Prostate gland (tissue), 2 donors: ENCODE measurements at regions not wholly inside any gene's neighbourhood (a gene's known extent, or its start where the extent isn't known, plus 50 kb on each side); places are given as distances from the start of the nearest gene placed in this dataset.
"Not testable (repeated sequence)": the region's sequence is repeated elsewhere in the genome, so short reads cannot be mapped to it uniquely, and the experiment has no call there.

Experiments
- DNase-seq: peaks from one replicate; pipeline ENCODE4 v3.0.0-alpha.2; 2019; ENCODE audit warnings: low spot score
- H3K27ac ChIP-seq, 2 donors: fragments of 200-600 bp; sonication (generic); 2 replicates each; pipeline ENCODE4 v1.5.1; 2017 to 2019
- H3K27me3 ChIP-seq: fragments of 200-600 bp; sonication (generic); replicated peaks from 2 replicates; pipeline ENCODE4 v1.5.1; 2019; ENCODE audit not compliant: insufficient read depth
- H3K36me3 ChIP-seq, 2 donors: fragments of 200-600 bp; sonication (generic); 1 replicate in 1 of 2; 2 replicates in 1 of 2; pipeline versions ENCODE4 v1.5.1 to v1.8.1; 2017 to 2019
- H3K4me1 ChIP-seq: fragments of 200-600 bp; sonication (generic); replicated peaks from 2 replicates; pipeline ENCODE4 v1.5.1; 2019
- H3K4me3 ChIP-seq, 2 donors: fragments of 200-600 bp; sonication (generic); 2 replicates each; pipeline ENCODE4 v1.5.1; 2017 to 2019
- H3K9me3 ChIP-seq: fragments of 200-600 bp; sonication (generic); 2 replicates; pipeline ENCODE4 v1.5.1; 2017
- POLR2A ChIP-seq: fragments of 450-650 bp; IDR thresholded peaks from one replicate; pipeline ENCODE4 v1.6.1; 2016; ENCODE audit warnings: antibody characterized with exemption, mild to moderate bottlenecking
- POLR2AphosphoS5 ChIP-seq: sonication (generic); formaldehyde crosslinking; IDR thresholded peaks from one replicate; pipeline ENCODE4 v1.6.1; 2017; ENCODE audit warnings: antibody characterized with exemption
- WGBS: methylation state at CpG from one replicate; pipeline ENCODE4 v1.1.5; 2018; 5-methylcytosine and 5-hydroxymethylcytosine counted together
- intact Hi-C: fragments of 100-400 bp; cut with DNase I; formaldehyde crosslinking; loops from one replicate; pipeline ENCODE4 v1.14.2; 2022
- TF ChIP-seq, protein P1 (sequence below), 4 experiments: fragments of 200-600 bp in 2 of 4; fragments of 450-650 bp in 2 of 4; sonication (generic) in 2 of 4; IDR thresholded peaks; 1 replicate in 3 of 4; 2 replicates in 1 of 4; pipeline ENCODE4 v1.5.1; 2016 to 2019; ENCODE audit warnings: antibody characterized with exemption in 4 of 4, mild to moderate bottlenecking in 2 of 4, moderate library complexity in 2 of 4

DNA sequence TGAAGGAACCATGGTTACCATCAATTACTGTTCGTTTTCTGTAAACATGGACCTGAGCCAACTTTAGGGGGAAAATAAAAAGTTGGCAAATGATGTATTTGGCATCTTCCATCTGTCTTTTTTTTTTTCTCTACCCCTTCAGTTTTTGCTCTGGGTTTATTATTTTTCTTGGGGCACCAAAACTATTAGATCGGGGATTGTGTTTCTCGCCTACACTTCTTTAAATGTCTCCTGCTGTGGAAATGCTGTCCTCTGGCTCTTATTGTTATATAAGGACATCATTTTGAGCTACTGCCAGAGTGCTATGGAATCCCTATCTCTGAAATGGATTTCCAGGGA, 234.0 kb upstream of the SLIT2 start:
- 61% methylated on average over 3 of the region's 3 CpGs for WGBS
- H3K9me3 ChIP-seq = no peaks in the 10 kb centered on the region
- H3K4me1 ChIP-seq = no peaks in the 10 kb centered on the region
- DNase-seq = no peak
- H3K27ac ChIP-seq = no peak overlapping the region
- H3K4me3 ChIP-seq = no peak overlapping the region
- intact Hi-C loops = no loop called here
- TF ChIP-seq POLR2AphosphoS5 (no peak), POLR2A (no peak)
- TF ChIP-seq, protein P1, sequence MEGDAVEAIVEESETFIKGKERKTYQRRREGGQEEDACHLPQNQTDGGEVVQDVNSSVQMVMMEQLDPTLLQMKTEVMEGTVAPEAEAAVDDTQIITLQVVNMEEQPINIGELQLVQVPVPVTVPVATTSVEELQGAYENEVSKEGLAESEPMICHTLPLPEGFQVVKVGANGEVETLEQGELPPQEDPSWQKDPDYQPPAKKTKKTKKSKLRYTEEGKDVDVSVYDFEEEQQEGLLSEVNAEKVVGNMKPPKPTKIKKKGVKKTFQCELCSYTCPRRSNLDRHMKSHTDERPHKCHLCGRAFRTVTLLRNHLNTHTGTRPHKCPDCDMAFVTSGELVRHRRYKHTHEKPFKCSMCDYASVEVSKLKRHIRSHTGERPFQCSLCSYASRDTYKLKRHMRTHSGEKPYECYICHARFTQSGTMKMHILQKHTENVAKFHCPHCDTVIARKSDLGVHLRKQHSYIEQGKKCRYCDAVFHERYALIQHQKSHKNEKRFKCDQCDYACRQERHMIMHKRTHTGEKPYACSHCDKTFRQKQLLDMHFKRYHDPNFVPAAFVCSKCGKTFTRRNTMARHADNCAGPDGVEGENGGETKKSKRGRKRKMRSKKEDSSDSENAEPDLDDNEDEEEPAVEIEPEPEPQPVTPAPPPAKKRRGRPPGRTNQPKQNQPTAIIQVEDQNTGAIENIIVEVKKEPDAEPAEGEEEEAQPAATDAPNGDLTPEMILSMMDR (IDR thresholded peaks at IDR 0.05) = no peak
- H3K27me3 ChIP-seq = no peaks in the 10 kb centered on the region
- H3K36me3 ChIP-seq = no peaks in the 10 kb centered on the region

DNA sequence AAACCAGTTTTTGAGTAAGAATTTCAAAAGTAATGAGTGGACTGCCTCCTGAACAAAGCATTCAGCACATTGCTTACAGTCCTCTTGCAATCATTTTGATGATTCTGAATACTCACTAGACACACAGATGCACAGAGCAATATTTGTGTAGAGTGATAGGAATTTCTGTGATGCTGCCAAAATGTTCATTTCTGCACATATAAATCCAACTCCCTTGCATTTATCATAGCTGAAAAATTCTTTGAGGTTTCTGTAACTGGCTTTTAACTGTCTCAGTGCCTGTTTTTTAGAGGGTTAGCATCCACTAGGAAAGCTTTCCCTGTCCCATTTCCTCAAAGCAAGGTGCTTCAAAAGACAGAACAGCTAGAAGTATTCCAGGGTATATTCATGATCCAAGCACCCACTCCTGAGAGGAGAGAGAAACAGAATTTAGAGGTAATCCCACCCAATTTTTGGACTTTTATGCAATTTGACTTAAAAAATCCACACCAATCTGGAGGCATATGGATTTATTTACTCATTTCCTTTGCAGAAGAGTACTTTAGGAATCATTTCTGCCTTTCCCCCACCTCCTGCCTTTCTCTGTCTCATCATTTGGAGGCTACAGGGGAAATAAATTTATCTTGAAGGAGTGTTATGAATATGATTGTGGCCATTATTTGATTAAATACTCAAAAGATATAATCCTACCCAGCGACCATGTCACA, 234.5 kb upstream of the SLIT2 start:
- Histone ChIP-seq H3K27me3 (no peaks in the 10 kb centered on the region), H3K4me3 (no peak overlapping the region), H3K9me3 (no peaks in the 10 kb centered on the region), H3K36me3 (no peaks in the 10 kb centered on the region), H3K4me1 (no peaks in the 10 kb centered on the region), H3K27ac (no peak overlapping the region)
- DNase-seq = no peak
- intact Hi-C loops = no loop called here
- TF ChIP-seq, protein P1 (IDR thresholded peaks at IDR 0.05) = no peak
- no peak for TF ChIP-seq POLR2A
- TF ChIP-seq POLR2AphosphoS5 = no peak
- WGBS = 35% methylated on average over 1 of the region's 1 CpG

DNA sequence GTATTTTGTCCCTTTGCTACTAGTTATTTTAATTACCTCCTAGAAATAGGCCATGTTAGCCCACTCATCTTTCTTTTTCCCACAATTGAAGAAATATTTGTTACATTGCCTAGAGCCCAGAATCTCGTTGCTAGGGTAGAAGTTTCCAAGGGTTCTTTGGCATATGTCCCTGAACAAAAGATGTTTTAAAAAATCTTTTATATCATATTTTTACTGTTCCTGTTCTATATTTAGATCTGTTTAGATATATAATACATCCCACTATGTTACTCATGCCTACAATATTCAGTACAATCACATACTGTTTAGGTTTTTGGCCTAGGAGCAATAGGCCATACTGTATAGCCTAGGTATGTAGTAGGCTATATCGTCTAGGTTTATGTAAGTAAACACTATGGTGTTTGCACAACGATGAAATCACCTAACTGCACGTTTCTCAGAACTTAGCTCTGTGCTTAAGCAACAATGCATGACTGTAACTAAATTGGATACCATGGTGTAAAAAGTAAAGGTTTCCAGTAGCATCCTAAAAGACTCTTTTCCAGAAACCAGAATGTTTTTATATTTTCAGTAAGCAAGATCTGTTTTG, 236.0 kb upstream of the SLIT2 start:
- Histone ChIP-seq H3K36me3 (no peaks in the 10 kb centered on the region), H3K27ac (no peak overlapping the region), H3K4me3 (no peak overlapping the region), H3K27me3 (no peaks in the 10 kb centered on the region), H3K4me1 (no peaks in the 10 kb centered on the region), H3K9me3 (no peaks in the 10 kb centered on the region)
- intact Hi-C loops = no loop called here
- no peak for DNase-seq
- no peak for TF ChIP-seq POLR2A
- TF ChIP-seq, protein P1 (IDR thresholded peaks at IDR 0.05) = no peak
- TF ChIP-seq POLR2AphosphoS5 = no peak
- 58% methylated on average over 4 of the region's 4 CpGs for WGBS

DNA sequence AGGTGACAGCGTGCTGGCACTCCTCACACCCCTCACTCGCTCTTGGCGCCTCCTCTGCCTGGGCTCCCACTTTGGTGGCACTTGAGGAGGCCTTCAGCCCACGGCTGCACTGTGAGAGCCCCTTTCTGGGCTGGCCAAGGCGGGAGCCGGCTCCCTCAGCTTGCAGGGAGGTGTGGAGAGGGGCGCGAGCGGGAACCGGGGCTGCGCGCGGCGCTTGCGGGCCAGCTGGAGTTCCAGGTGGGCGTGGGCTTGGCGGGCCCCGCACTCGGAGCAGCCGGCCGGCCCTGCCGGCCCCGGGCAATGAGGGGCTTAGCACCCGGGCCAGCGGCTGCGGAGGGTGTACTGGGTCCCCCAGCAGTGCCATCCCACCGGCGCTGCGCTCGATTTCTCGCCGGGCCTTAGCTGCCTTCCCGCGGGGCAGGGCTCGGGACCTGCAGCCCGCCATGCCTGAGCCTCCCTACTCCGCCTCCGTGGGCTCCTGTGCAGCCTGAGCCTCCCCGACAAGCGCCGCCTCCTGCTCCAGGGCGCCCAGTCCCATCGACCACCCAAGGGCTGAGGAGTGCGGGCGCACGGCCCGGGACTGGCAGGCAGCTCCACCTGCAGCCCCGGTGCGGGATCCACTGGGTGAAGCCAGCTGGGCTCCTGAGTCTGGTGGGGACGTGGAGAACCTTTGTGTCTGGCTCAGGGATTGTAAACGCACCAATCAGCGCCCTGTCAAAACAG, 247.7 kb upstream of the SLIT2 start:
- not testable (repeated sequence) for DNase-seq, H3K4me3 ChIP-seq
- WGBS = 87% methylated on average over 41 of the region's 52 CpGs

DNA sequence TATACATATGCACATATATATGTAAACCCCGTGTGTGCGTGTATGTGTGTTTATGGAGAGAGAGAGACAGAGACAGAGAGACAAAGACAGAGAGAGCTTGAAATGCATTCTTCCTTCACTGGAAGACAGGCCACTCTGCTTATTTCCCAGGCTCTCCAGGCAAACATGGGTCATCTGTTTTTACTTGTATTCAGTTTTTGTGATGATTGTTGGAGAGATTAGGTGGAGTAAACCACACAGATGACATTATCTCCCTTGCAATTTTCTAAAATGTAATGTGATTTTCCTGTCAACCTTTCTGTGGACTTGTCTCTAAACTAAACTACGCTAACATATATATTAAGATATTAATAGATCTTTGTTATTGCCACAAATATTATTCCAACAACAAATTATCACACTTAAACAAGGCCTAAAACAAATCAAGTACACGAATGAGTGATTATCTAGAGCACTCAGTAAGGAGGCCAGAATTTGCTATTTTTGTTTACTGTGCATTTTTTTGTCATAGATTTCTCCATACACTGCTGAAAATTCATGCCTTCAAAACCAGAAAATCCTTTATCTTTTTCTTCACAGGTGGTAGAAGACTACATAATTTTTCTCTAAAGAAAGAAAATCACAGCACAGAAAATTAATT, 251.8 kb upstream of the SLIT2 start:
- no peak for DNase-seq
- intact Hi-C loops = no loop called here
- no peaks in the 10 kb centered on the region for H3K9me3 ChIP-seq
- H3K27me3 ChIP-seq = no peaks in the 10 kb centered on the region
- H3K36me3 ChIP-seq = no peaks in the 10 kb centered on the region
- no peak overlapping the region for H3K4me3 ChIP-seq
- TF ChIP-seq, protein P1 (IDR thresholded peaks at IDR 0.05) = no peak
- TF ChIP-seq POLR2AphosphoS5 (no peak), POLR2A (no peak)
- WGBS = 81% methylated on average over 4 of the region's 4 CpGs
- no peak overlapping the region for H3K27ac ChIP-seq
- H3K4me1 ChIP-seq = no peaks in the 10 kb centered on the region

More for the DNA sequence above, 247.7 kb upstream of the SLIT2 start:
- H3K9me3 ChIP-seq, H3K36me3 ChIP-seq, H3K27ac ChIP-seq, H3K4me1 ChIP-seq, H3K27me3 ChIP-seq, intact Hi-C loops: not testable (repeated sequence)
